DMS 273 (cell line): ENCODE measurements at regions not wholly inside any gene's neighbourhood (a gene's known extent, or its start where the extent isn't known, plus 50 kb on each side); places are given as distances from the start of the nearest gene placed in this dataset.
"Not testable (repeated sequence)": the region's sequence is repeated elsewhere in the genome, so short reads cannot be mapped to it uniquely, and the experiment has no call there.

Experiments used
- DNase-seq: peaks from one replicate; lab custom pipeline; 2025; ENCODE audit not compliant: unreplicated experiment; lab: John Stamatoyannopoulos, UW

- no peak for DNase-seq
Observed at GRCh38 chr22:22169923-22170322, 74.7 kb upstream of the VPREB1 start.

GRCh38 chr22:22168941-22169867 is 75.4 kb upstream of the VPREB1 start:
- no peak for DNase-seq

GRCh38 chr22:22168190-22168940 is 76.2 kb upstream of the VPREB1 start:
- peak; percentile 80 for DNase-seq

GRCh38 chr22:22167791-22168189 is 76.8 kb upstream of the VPREB1 start:
- DNase-seq: peak; percentile 59

- no peak for DNase-seq
Observed at GRCh38 chr22:22166941-22167713, 77.5 kb upstream of the VPREB1 start.

- DNase-seq: no peak
Observed at GRCh38 chr22:22165936-22166710, 78.5 kb upstream of the VPREB1 start.

- DNase-seq: peak; percentile 52
Observed at GRCh38 chr22:22164541-22165272, 79.9 kb upstream of the VPREB1 start.

GRCh38 chr22:22161924-22162851 is 82.4 kb upstream of the VPREB1 start:
- no peak for DNase-seq

- not testable (repeated sequence) for DNase-seq
Observed at GRCh38 chr22:22160768-22161167, 83.8 kb upstream of the VPREB1 start.

GRCh38 chr22:22159384-22159783 is 85.2 kb upstream of the VPREB1 start:
- no peak for DNase-seq

- DNase-seq: no peak
Observed at GRCh38 chr22:22158965-22159364, 85.6 kb upstream of the VPREB1 start.

- DNase-seq: no peak
Observed at GRCh38 chr22:22158207-22158816, 86.3 kb upstream of the VPREB1 start.

- no peak for DNase-seq
Observed at GRCh38 chr22:22157348-22157725, 87.2 kb upstream of the VPREB1 start.

GRCh38 chr22:22156716-22157347 is 87.8 kb upstream of the VPREB1 start:
- DNase-seq: peak; percentile 86

GRCh38 chr22:22156348-22156715 is 88.3 kb upstream of the VPREB1 start:
- no peak for DNase-seq

- no peak for DNase-seq
Observed at GRCh38 chr22:22155607-22156006, 89.0 kb upstream of the VPREB1 start.

- no peak for DNase-seq
Observed at GRCh38 chr22:22155146-22155545, 89.4 kb upstream of the VPREB1 start.

GRCh38 chr22:22154040-22154439 is 90.5 kb upstream of the VPREB1 start:
- DNase-seq: no peak
